Fibroblast of lung (primary cell): ENCODE measurements at regions not wholly inside any gene's neighbourhood (a gene's known extent, or its start where the extent isn't known, plus 50 kb on each side); places are given as distances from the start of the nearest gene placed in this dataset.

Experiments
- DNase-seq, 2 donors: peaks; one replicate each; pipeline versions ENCODE4 v3.0.0 to v3.0.0-alpha.2; 2010; ENCODE audit warnings: low read depth in 2 of 2
- H2AFZ ChIP-seq: 2 replicates; pipeline ENCODE4 v1.5.1; 2012; ENCODE audit warnings: low read length, control low read depth, inconsistent platforms
- H3K27ac ChIP-seq: 2 replicates; pipeline ENCODE4 v1.5.1; 2011; ENCODE audit warnings: low read length, control low read depth; ENCODE audit not compliant: insufficient read depth
- H3K27me3 ChIP-seq: 2 replicates; pipeline ENCODE4 v1.5.1; 2011; ENCODE audit warnings: mild to moderate bottlenecking, low read length; ENCODE audit not compliant: control insufficient read depth, insufficient read depth
- H3K36me3 ChIP-seq: 2 replicates; pipeline ENCODE4 v1.5.1; 2011; ENCODE audit warnings: low read length; ENCODE audit not compliant: control insufficient read depth, insufficient read depth
- H3K4me1 ChIP-seq: 2 replicates; pipeline ENCODE4 v1.5.1; 2011; ENCODE audit warnings: low read length; ENCODE audit not compliant: control insufficient read depth, insufficient read depth; ENCODE audit errors: extremely low read depth
- H3K4me2 ChIP-seq: 2 replicates; pipeline ENCODE4 v1.5.1; 2011; ENCODE audit warnings: low read length, control low read depth; ENCODE audit not compliant: insufficient read depth; ENCODE audit errors: extremely low read depth
- H3K4me3 ChIP-seq, 4 experiments: fragments of 200-600 bp in 1 of 4; sonication (generic) in 1 of 4; replicated peaks in 1 of 4; 2 replicates each; pipeline ENCODE4 v1.5.1; 2011 to 2016; ENCODE audit warnings: low read length in 4 of 4, low read depth in 3 of 4, mild to moderate bottlenecking in 3 of 4, control low read depth in 2 of 4, inconsistent platforms in 1 of 4, mixed read lengths in 1 of 4; ENCODE audit not compliant: insufficient read depth in 1 of 4; ENCODE audit errors: control extremely low read depth in 1 of 4
- H3K79me2 ChIP-seq: 2 replicates; pipeline ENCODE4 v1.5.1; 2012; ENCODE audit warnings: mild to moderate bottlenecking, low read length, inconsistent platforms; ENCODE audit not compliant: control insufficient read depth, insufficient read depth
- H3K9ac ChIP-seq: 2 replicates; pipeline ENCODE4 v1.5.1; 2011; ENCODE audit warnings: mild to moderate bottlenecking, low read length, control low read depth; ENCODE audit not compliant: insufficient read depth
- H3K9me3 ChIP-seq: 2 replicates; pipeline ENCODE4 v1.5.1; 2012; ENCODE audit warnings: low read depth, low read length; ENCODE audit not compliant: control insufficient read depth, insufficient read depth
- H4K20me1 ChIP-seq: 2 replicates; pipeline ENCODE4 v1.5.1; 2011; ENCODE audit warnings: low read length; ENCODE audit not compliant: control insufficient read depth, insufficient read depth; ENCODE audit errors: extremely low read depth
- CTCF ChIP-seq, 2 donors: IDR thresholded peaks in 1 of 2; conservative IDR thresholded peaks in 1 of 2; 1 replicate in 1 of 2; 2 replicates in 1 of 2; pipeline ENCODE4 v1.5.1; 2011 to 2012; ENCODE audit warnings: low read length in 2 of 2, control low read depth in 1 of 2, inconsistent platforms in 1 of 2, low read depth in 1 of 2, mild to moderate bottlenecking in 1 of 2
- EZH2 ChIP-seq: IDR thresholded peaks from 2 replicates; pipeline ENCODE4 v1.5.1; 2012; ENCODE audit warnings: low read length, control low read depth, mild to moderate bottlenecking; ENCODE audit errors: missing control alignments

- DNase-seq: no peak
- no peak overlapping the region for H3K4me2 ChIP-seq
- no peaks in the 10 kb centered on the region for H3K36me3 ChIP-seq
- no peaks in the 10 kb centered on the region for H3K79me2 ChIP-seq
- no peak overlapping the region for H3K9ac ChIP-seq
- no peaks in the 10 kb centered on the region for H3K9me3 ChIP-seq
- no peak overlapping the region for H3K4me3 ChIP-seq
- H4K20me1 ChIP-seq: no peaks in the 10 kb centered on the region
- H3K4me1 ChIP-seq: no peaks in the 10 kb centered on the region
- no peak overlapping the region for H2AFZ ChIP-seq
- TF ChIP-seq CTCF (conservative IDR thresholded peaks at IDR 0.05 in 1 of 2, IDR thresholded peaks at IDR 0.05 in 1 of 2; ENCODE audit: low read depth in 1 of 2, low read length in 2 of 2): no peak
- no peak for TF ChIP-seq EZH2
- no peak overlapping the region for H3K27ac ChIP-seq
- H3K27me3 ChIP-seq: no peaks in the 10 kb centered on the region
Observed at GRCh38 chr20:39101895-39102294, 139.8 kb downstream of the DHX35 start.

- H3K4me3 ChIP-seq: no peak overlapping the region
- no peak overlapping the region for H3K4me2 ChIP-seq
- no peak overlapping the region for H3K9ac ChIP-seq
- H3K27me3 ChIP-seq: no peaks in the 10 kb centered on the region
- H3K36me3 ChIP-seq: no peaks in the 10 kb centered on the region
- H4K20me1 ChIP-seq: no peaks in the 10 kb centered on the region
- DNase-seq: no peak
- no peaks in the 10 kb centered on the region for H3K4me1 ChIP-seq
- H3K79me2 ChIP-seq: no peaks in the 10 kb centered on the region
- H3K27ac ChIP-seq: no peak overlapping the region
- no peaks in the 10 kb centered on the region for H3K9me3 ChIP-seq
- H2AFZ ChIP-seq: no peak overlapping the region
- TF ChIP-seq EZH2 (no peak), CTCF (conservative IDR thresholded peaks at IDR 0.05 in 1 of 2, IDR thresholded peaks at IDR 0.05 in 1 of 2; ENCODE audit: low read depth in 1 of 2, low read length in 2 of 2) (no peak)
Observed at GRCh38 chr20:39100691-39101090, 138.5 kb downstream of the DHX35 start.

- Histone ChIP-seq H3K9me3 (no peaks in the 10 kb centered on the region), H3K79me2 (no peaks in the 10 kb centered on the region), H3K4me2 (no peak overlapping the region), H3K36me3 (no peaks in the 10 kb centered on the region), H4K20me1 (no peaks in the 10 kb centered on the region), H2AFZ (no peak overlapping the region), H3K27me3 (no peaks in the 10 kb centered on the region), H3K4me3 (no peak overlapping the region), H3K9ac (no peak overlapping the region), H3K27ac (no peak overlapping the region), H3K4me1 (no peaks in the 10 kb centered on the region)
- no peak for DNase-seq
- TF ChIP-seq CTCF (conservative IDR thresholded peaks at IDR 0.05 in 1 of 2, IDR thresholded peaks at IDR 0.05 in 1 of 2; ENCODE audit: low read depth in 1 of 2, low read length in 2 of 2) (no peak), EZH2 (no peak)
Observed at GRCh38 chr20:39097889-39098288, 135.7 kb downstream of the DHX35 start.
